GM19099 (cell line): ENCODE measurements at regions not wholly inside any gene's neighbourhood (a gene's known extent, or its start where the extent isn't known, plus 50 kb on each side); places are given as distances from the start of the nearest gene placed in this dataset.

Experiments used
- POLR2A ChIP-seq: IDR thresholded peaks from 3 replicates; pipeline ENCODE4 v1.6.1; 2011; ENCODE audit warnings: low read depth; ENCODE audit not compliant: insufficient read length; ENCODE audit errors: extremely low read depth

GRCh38 chr3:191707817-191708216, 246.9 kb downstream of the PYDC2 start:
- no peak for TF ChIP-seq POLR2A

GRCh38 chr3:191715585-191715984, 254.6 kb downstream of the PYDC2 start:
- TF ChIP-seq POLR2A: no peak

GRCh38 chr3:191721390-191721861, 260.5 kb downstream of the PYDC2 start:
- no peak for TF ChIP-seq POLR2A

- no peak for TF ChIP-seq POLR2A
Measured at GRCh38 chr3:191721990-191722389, 261.0 kb downstream of the PYDC2 start.

GRCh38 chr3:191727338-191727737, 266.4 kb downstream of the PYDC2 start:
- no peak for TF ChIP-seq POLR2A

GRCh38 chr3:191728186-191728585, 267.2 kb downstream of the PYDC2 start:
- no peak for TF ChIP-seq POLR2A

- TF ChIP-seq POLR2A: no peak
Measured at GRCh38 chr3:191737742-191738141, 276.8 kb downstream of the PYDC2 start.

- no peak for TF ChIP-seq POLR2A
Measured at GRCh38 chr3:191740712-191741111, 279.7 kb downstream of the PYDC2 start.

- no peak for TF ChIP-seq POLR2A
Measured at GRCh38 chr3:191743283-191743682, 282.3 kb downstream of the PYDC2 start.

GRCh38 chr3:191750618-191751017, 289.7 kb downstream of the PYDC2 start:
- TF ChIP-seq POLR2A: no peak

GRCh38 chr3:191753196-191753595, 292.2 kb downstream of the PYDC2 start:
- TF ChIP-seq POLR2A: no peak

- no peak for TF ChIP-seq POLR2A
Measured at GRCh38 chr3:191761906-191762305, 300.9 kb downstream of the PYDC2 start.

GRCh38 chr3:191762323-191762960, 301.5 kb downstream of the PYDC2 start:
- TF ChIP-seq POLR2A: no peak

- no peak for TF ChIP-seq POLR2A
Measured at GRCh38 chr3:191768421-191768820, 307.5 kb downstream of the PYDC2 start.

GRCh38 chr3:191770541-191770940, 309.6 kb downstream of the PYDC2 start:
- TF ChIP-seq POLR2A: no peak

- no peak for TF ChIP-seq POLR2A
Measured at GRCh38 chr3:191774485-191774884, 313.5 kb downstream of the PYDC2 start.

GRCh38 chr3:191775451-191776233, 314.7 kb downstream of the PYDC2 start:
- no peak for TF ChIP-seq POLR2A

GRCh38 chr3:191781044-191781443, 320.1 kb downstream of the PYDC2 start:
- TF ChIP-seq POLR2A: no peak
